ENCODE measurements at regions not wholly inside any gene's neighbourhood (a gene's known extent, or its start where the extent isn't known, plus 50 kb on each side); places are given as distances from the start of the nearest gene placed in this dataset.
A peak's percentile ranks its signal among the peaks of the same experiment; 100 is the strongest.

GRCh38 chr1:221869779-221870178 is 127.9 kb upstream of the DUSP10 start:
- DNase-seq (ENCODE audit: low read depth): peak; percentile 94
- no peak for TF ChIP-seq CTCF (conservative IDR thresholded peaks at IDR 0.05; ENCODE audit: control insufficient read depth, insufficient read depth, low read depth, low read length)
- H3K4me3 ChIP-seq (ENCODE audit: control insufficient read depth, low read depth, low read length): no peak overlapping the region

- no peak overlapping the region for H3K4me3 ChIP-seq (ENCODE audit: control insufficient read depth, low read depth, low read length)
- peak; percentile 91 for DNase-seq (ENCODE audit: low read depth)
- no peak for TF ChIP-seq CTCF (conservative IDR thresholded peaks at IDR 0.05; ENCODE audit: control insufficient read depth, insufficient read depth, low read depth, low read length)
Observed at GRCh38 chr1:221868593-221869303, 126.9 kb upstream of the DUSP10 start.

GRCh38 chr1:221867003-221867402 is 125.1 kb upstream of the DUSP10 start:
- no peak for TF ChIP-seq CTCF (conservative IDR thresholded peaks at IDR 0.05; ENCODE audit: control insufficient read depth, insufficient read depth, low read depth, low read length)
- DNase-seq (ENCODE audit: low read depth): no peak
- H3K4me3 ChIP-seq (ENCODE audit: control insufficient read depth, low read depth, low read length): no peak overlapping the region

GRCh38 chr1:221865808-221866207 is 123.9 kb upstream of the DUSP10 start:
- peak; percentile 98 for DNase-seq (ENCODE audit: low read depth)
- H3K4me3 ChIP-seq (ENCODE audit: control insufficient read depth, low read depth, low read length): no peak overlapping the region
- no peak for TF ChIP-seq CTCF (conservative IDR thresholded peaks at IDR 0.05; ENCODE audit: control insufficient read depth, insufficient read depth, low read depth, low read length)

- H3K4me3 ChIP-seq (ENCODE audit: control insufficient read depth, low read depth, low read length): no peak overlapping the region
- TF ChIP-seq CTCF (conservative IDR thresholded peaks at IDR 0.05; ENCODE audit: control insufficient read depth, insufficient read depth, low read depth, low read length): no peak
- DNase-seq (ENCODE audit: low read depth): no peak
Observed at GRCh38 chr1:221863635-221864034, 121.7 kb upstream of the DUSP10 start.

GRCh38 chr1:221862971-221863370 is 121.1 kb upstream of the DUSP10 start:
- DNase-seq (ENCODE audit: low read depth): no peak
- no peak for TF ChIP-seq CTCF (conservative IDR thresholded peaks at IDR 0.05; ENCODE audit: control insufficient read depth, insufficient read depth, low read depth, low read length)
- no peak overlapping the region for H3K4me3 ChIP-seq (ENCODE audit: control insufficient read depth, low read depth, low read length)

Data from fibroblast of mammary gland (primary cell).